ENCODE measurements at regions not wholly inside any gene's neighbourhood (a gene's known extent, or its start where the extent isn't known, plus 50 kb on each side); places are given as distances from the start of the nearest gene placed in this dataset.

DNA sequence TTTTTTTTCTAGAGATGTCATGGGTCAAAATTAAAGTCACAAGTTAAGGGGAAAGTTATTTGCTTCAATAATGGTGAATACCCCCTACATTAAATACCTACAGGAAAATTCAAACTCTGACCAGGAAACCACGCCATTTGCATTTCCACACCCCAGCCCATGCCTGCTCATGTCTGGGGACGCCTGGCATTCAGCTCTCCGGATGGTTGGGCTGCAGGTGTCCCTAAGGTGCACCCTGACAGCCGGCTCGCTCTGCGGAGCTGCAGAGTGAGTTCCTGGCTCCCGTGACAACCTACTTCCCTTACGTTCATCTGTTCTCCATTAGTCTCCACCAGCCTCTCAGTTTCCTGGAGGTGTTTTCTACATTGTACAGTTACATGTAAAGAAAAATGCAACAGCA lies 122.7 kb upstream of the RIOK3 start:
- TF ChIP-seq NFE2L2 (IDR thresholded peaks at IDR 0.05; ENCODE audit: low read depth, low read length) (no peak), POLR2A (IDR thresholded peaks at IDR 0.05; ENCODE audit: low read depth, low read length) (no peak), FOS (IDR thresholded peaks at IDR 0.05; ENCODE audit: low read depth, low read length) (no peak), MAFK (IDR thresholded peaks at IDR 0.05; ENCODE audit: low read depth, low read length) (no peak), BHLHE40 (IDR thresholded peaks at IDR 0.05; ENCODE audit: low read depth, low read length) (no peak), RFX5 (IDR thresholded peaks at IDR 0.05; ENCODE audit: low read depth, low read length) (no peak)
- TF ChIP-seq, protein P1, sequence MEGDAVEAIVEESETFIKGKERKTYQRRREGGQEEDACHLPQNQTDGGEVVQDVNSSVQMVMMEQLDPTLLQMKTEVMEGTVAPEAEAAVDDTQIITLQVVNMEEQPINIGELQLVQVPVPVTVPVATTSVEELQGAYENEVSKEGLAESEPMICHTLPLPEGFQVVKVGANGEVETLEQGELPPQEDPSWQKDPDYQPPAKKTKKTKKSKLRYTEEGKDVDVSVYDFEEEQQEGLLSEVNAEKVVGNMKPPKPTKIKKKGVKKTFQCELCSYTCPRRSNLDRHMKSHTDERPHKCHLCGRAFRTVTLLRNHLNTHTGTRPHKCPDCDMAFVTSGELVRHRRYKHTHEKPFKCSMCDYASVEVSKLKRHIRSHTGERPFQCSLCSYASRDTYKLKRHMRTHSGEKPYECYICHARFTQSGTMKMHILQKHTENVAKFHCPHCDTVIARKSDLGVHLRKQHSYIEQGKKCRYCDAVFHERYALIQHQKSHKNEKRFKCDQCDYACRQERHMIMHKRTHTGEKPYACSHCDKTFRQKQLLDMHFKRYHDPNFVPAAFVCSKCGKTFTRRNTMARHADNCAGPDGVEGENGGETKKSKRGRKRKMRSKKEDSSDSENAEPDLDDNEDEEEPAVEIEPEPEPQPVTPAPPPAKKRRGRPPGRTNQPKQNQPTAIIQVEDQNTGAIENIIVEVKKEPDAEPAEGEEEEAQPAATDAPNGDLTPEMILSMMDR (conservative IDR thresholded peaks at IDR 0.05; ENCODE audit: low read depth, low read length) = no peak

Measured in IMR-90 (cell line).